ENCODE measurements at regions not wholly inside any gene's neighbourhood (a gene's known extent, or its start where the extent isn't known, plus 50 kb on each side); places are given as distances from the start of the nearest gene placed in this dataset.

DNA sequence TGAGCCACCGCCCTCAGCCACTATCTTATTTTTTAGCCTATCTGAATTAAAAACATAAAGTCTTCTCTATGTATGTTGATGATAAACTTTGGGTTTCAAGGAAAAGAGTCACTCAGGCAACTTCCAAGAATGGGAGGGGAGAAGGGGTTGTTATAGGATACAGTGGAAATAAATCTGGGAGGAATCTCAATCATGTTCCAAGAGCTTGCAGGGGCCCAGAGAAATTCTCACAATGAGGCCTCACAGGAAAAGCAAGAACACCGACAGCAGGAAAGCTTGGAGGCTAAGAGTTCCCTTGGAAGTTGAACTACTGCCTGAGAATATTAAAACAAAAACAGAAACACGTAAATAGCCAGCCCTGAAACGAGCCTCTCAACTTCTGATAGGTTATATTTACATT lies 384.6 kb upstream of the IGFBP7 start:
- DNase-seq (ENCODE audit: low read depth, low spot score): no peak

DNA sequence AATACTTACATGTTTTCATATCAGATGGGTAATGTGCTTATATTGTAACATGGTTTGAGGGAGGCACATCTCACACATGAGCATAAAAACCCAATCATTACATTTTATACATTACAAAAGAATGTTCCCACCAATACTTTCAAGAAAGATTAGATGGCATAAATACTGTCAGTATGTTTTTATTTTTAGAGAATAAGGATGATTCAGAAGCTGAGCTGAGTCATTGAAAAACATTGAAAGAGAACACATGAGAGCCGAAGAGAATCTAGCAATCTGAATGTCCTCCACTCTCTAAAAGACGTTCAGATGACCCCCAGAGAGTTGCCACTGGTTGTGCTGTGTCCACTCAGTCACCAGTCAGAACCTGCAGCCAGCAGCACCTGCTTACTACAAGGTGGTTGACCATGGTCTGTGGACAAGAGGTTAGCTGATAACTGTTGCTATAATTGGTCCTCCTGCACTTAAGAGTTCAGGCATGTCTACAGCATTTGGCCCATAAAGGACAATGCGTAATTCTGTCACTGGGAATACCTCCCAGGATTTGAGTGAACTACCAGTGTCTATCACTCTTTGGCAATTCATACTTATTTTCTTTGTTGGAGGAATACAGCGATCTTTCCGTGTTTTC lies 382.2 kb upstream of the IGFBP7 start:
- no peak for DNase-seq (ENCODE audit: low read depth, low spot score)

DNA sequence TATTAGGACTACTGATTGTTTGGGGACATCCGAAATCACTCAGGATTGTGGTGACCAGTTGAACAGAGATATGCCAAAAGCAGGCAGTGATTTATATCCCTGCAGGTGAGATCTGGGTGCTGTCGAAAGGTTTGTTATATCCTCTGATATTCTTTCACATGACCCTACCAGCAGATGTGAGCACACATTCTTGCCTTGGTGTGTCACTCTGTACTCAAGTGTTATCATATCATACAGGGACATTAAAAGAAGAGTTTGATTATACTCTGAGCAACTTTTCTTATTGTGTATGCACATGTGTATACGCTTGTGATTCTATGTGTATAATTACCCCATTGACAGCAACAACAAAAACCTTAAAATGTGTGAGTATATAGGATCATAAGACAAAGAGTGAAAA lies 381.2 kb upstream of the IGFBP7 start:
- DNase-seq (ENCODE audit: low read depth, low spot score): no peak

DNA sequence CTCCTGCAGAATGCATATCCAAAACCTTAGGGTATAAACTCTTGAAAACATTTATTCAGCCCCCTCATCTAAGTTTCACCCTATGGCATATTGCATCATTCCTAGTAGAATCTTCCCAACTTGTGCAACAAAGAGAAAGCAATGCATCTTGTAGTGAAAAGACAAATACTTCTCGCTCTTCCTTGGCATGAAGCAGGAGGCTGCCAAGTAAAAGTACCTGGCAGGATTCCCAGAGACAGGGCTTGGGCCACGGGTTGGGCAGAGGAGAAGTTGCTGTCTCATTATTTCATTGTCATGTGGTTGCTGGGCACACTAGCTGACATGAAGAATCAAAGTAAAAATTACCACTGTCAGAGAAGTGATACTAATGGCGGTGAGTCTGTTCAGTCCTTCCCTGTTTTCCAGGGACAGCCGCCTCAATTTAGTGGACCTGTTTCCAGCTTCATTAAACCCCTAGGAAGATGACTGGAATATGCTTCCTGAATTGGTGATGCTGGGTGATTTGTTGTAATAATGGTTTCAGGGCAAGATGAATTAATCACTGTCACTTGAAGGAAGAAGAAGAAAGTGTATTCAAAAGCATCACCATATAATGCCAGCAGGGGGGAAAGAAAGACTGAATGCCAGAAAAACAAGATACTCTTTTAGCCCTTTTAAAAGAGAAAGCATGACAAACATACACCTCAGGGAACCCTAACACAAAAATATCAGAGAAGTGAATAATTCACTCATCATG lies 380.5 kb upstream of the IGFBP7 start:
- DNase-seq (ENCODE audit: low read depth, low spot score): no peak

DNA sequence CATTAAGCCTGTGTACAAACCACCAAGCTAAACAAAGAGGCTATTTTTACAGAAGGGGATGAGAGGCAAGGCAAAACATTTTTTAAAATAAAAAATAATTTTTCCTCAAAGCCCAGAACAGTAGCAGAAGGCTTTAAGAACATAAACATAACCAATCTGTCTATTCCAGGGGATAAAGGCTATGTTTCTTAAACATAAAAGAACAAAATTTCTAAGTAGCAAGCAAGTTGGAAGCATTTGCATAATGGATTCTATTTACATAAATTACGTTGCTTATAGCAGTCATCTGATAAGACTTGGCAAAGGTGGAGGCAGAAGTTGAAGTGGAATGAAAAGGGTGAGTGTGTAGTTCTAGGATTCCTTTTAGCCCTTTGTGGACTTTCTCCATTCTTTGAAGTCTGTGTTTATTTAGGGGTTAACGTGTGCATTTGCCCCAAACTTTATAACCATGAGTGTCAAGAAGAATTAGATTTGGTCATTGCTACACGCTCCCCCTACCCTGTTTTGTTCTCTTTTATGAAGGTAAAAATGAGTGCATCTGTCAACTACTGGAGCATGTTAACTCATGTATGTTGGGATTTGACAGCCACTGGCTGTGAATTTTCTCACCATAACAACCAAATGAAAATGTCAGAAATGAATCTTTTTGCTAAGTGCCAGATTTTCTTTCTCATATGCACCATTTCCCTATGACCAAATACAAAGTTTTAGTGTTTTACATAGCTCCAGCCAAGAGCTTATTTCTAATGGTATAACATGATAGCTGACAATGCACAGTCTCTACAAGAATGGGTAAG lies 378.4 kb upstream of the IGFBP7 start:
- no peak for DNase-seq (ENCODE audit: low read depth, low spot score)

DNA sequence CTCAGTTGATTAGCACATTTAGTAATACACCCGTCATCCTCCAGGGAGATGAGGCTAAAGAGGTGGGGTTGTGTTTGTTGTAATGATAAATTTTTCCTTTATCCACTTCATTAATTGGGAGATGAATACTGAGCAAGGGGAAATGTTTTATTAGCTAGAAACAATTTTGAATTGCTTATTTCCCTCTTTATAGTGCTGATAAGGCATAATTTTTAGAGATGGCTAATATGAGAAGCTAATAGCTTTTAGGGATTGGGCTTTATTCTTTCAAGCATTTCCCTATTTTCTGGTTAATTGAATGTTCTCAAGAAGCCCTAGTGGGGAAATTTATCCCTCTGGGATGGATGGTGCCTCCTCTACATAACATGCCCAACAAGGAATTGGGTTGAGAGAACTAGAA lies 365.2 kb upstream of the IGFBP7 start:
- no peak for DNase-seq (ENCODE audit: low read depth, low spot score)

DNA sequence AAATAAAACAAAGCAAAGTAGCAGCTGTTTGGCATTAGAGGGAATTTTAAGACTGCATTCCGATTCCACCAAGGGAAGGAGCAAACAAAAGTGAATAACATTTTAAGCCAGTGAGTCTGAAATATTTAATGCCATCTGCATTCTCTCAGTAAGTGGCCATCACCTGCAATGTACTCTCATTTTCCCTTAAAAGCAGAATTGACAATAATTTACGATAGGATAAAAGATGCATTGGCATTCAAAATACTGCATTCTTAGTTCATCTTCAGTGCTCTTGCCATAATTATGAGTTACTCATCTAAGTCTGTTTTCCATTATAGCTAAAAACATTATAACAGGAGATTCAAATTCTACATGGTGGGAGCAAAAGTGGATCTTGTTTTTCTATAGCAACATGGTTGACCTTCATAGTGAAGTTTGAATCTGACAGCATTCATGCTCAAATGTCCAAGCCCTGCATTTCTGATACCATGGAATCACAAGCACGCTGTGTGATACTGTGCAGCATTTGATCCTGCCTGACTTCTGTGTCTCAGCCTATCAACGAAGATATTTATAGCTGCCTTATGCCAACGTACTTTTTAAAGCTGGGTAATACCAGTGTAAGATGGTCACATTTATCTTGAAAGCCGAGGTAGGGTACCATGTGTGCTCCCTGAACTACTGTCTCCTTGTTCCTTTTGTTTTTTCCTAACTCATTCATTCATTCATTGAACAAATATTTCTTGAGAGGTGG lies 355.3 kb upstream of the IGFBP7 start:
- DNase-seq (ENCODE audit: low read depth, low spot score): no peak

DNA sequence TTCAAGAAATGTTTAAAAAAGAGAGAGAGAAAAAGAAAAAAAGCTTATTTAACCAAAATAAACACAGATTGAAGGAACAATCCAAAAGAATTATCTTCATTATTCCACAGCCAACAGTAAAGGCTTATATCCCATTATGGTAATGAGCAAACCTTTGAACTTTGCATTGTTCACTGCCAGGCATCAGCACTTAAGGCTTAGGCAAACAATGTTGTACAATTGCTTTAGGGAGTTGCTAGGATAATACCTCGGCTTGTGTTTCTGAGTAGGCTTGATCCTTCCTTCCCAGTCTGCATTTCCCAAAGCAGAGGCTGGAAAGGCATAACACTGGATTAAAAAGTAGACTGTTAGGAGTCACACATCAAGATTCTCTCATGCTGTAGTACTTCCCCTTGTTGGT lies 352.7 kb upstream of the IGFBP7 start:
- DNase-seq (ENCODE audit: low read depth, low spot score): no peak

DNA sequence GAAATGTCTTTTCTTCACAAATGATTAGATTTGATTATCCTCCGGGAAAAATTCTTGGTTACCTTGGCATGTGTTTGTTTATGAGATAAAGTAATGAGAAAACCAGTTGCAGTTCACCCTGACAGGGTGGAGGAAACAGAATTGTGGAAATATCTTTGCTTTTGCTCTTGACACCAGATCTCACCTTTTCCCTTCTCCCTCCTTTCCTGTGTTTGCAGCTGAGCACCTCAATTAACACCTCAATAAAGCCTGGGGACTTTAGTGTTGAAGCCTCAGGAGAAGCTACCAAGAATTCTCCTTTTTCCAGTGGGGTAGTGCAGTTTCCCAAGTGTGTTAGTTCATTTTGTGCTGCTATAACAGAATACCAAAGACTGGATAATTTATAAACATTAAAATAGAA lies 350.8 kb upstream of the IGFBP7 start:
- no peak for DNase-seq (ENCODE audit: low read depth, low spot score)

DNA sequence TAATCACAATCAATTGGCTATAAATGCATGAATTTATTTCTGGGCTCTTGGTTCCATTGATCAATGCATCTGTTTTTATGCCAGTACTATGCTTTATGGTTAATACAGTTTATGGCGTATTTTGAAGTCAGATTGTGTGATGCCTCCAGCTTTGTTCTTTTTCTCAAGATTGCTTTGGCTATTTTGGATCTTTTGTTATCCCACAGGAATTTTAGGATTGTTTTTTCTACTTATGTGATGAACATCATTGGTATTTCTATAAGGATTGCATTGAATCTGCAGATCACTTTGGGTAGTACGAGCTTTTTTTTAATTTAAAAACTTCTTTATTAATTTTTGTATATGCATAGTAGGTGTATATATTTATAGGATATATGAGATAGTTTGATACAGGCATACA lies 338.7 kb upstream of the IGFBP7 start:
- DNase-seq (ENCODE audit: low read depth, low spot score): no peak

DNA sequence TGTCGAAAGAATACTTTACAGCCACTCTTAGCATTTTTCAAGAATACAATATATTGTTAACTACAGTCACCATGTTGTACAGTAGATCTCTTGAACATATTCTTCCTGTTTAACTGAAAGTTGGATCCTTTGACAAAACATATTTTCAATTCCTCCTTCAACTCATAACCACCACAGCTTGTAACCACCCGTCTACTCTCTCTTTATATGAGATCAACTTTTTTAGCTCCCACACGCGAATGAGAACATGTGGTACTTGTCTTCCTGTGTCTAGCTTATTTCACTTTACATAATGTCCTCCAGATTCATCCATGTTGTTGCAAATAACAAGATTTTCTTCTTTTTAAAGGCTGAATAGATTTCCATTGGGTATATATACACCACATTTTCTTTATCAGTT lies 338.3 kb upstream of the IGFBP7 start:
- DNase-seq (ENCODE audit: low read depth, low spot score): no peak

DNA sequence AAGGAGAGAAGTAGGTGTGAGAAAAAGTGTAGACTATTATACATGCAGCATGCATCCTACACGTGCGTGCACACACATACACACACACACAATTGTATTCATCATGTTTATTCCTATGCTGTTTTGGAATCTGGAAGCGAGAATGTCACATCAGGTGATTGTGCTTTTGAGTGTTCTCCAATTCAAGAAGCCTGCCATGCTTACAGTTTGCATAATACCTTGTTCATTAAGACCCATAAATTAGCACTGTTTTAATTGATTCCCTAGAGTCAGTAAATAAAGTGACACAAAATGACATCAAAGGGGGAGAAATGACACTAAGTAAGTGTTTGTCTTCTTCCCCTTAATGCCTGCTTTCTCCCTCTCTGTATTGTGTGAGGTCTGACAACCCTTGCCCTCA lies 336.1 kb upstream of the IGFBP7 start:
- no peak for DNase-seq (ENCODE audit: low read depth, low spot score)

DNA sequence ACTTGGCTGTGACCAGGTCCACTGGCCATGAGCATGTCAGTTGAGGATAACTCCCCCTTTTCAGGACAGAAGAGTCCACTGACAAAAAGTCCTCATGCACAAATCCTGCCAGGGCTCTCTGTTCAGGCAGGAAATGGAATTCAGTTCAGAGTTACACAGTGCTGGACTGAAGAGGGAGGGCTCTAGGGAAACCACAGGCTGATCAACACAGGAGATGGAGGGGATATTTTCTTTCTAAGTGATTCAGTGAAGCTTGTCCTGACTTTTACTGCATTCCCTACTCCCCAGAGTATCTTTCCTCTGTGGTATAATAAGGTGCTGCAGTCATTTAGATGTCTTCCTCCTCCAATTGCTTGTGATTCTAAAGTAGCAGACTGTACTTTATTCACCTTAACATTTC lies 335.5 kb upstream of the IGFBP7 start:
- no peak for DNase-seq (ENCODE audit: low read depth, low spot score)

DNA sequence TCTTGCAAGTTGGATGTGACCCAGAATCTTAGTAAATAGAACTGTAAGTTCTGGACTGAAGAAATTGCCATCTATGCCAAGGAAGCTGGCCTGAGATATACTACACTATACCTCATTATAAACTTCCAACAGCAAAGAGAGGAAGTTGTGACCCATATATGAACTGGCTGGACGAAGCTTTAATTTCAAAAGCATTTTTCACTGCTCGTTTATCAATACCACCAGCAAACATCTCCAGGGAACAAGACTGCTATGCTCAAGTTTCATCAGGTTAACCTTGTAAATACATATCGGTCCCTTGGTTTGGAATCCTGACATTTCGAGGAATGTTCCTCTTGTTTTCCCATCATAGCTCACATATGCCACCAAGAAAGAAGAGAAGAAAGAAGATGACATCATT lies 334.5 kb upstream of the IGFBP7 start:
- no peak for DNase-seq (ENCODE audit: low read depth, low spot score)

DNA sequence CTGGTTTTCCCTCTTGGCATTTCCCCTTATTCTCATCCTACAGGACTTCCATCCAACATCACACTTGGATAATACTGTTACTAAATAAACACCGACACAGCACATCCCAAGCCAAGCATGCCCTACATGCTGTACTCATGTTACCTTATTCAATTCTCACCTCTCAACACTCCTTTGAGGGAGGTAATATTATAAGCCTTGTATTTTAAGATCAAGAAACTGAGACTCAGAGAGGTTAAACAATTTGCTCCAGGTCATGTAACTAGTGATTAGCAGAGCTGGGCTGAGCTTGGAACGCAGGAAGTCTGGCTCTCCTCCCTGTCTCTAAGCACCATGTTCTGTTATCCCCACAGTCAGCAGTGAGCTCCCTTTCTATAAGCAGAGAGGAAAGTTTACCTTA lies 333.6 kb upstream of the IGFBP7 start:
- no peak for DNase-seq (ENCODE audit: low read depth, low spot score)

DNA sequence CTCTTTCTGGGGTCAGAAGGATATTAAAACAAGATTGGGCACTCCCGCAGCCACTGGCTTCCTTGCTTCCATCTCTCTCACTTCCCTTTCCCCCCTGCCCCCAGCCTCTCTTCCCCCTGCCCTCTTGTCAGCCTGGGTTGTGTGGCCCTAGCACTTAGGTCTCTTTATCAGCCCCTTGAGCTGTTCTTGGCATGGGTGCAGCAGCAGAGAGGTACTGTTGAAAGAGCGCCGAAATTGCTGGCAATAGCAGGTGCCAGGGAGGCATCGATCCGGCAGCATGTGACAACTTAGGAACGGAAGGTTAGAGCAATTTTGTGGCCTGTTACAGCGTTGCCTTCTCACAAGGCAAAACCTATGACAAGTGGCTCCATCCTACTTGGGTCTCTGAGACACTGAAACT lies 333.1 kb upstream of the IGFBP7 start:
- no peak for DNase-seq (ENCODE audit: low read depth, low spot score)

DNA sequence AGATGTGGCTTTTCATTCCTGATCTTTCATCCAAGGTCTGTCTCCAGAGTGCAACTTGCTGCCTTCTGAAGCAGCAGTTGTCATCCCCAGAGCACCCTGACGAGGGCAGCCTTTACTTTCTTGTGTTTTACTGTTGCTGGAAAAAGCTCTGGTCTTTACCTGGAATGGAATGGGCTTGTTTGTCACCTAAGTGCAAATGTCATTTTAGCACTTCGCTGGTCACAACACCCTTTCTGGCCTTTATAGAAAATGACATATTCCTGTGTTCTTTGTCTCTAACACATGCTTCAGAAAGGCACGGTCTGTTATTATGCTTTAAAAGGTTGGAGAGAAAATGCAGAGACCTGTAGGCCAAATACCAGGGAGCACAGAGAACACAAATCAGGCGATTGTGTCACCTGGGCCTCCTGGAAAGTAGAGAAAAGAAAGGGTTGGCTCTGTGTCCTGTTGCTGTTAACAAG lies 332.7 kb upstream of the IGFBP7 start:
- DNase-seq (ENCODE audit: low read depth, low spot score): no peak

DNA sequence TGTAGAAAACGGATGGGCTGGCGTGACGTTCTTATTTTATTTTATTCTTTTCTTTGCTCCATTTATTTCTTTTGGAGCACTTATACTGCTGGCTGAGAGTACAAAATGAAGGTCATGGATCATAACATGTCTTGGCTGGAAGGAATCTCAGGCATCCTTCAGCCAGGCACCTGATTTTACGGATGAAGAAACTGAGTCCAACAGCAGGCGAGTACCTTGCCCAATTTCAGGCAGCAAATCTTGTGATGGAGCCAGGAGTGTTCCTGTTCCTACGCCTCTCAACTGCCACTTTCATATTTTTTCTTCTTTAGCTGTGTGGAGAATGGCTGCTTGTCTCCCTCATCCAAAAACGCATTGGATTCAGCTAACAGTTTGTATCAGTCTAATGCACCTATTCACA lies 332.1 kb upstream of the IGFBP7 start:
- DNase-seq (ENCODE audit: low read depth, low spot score): no peak

DNA sequence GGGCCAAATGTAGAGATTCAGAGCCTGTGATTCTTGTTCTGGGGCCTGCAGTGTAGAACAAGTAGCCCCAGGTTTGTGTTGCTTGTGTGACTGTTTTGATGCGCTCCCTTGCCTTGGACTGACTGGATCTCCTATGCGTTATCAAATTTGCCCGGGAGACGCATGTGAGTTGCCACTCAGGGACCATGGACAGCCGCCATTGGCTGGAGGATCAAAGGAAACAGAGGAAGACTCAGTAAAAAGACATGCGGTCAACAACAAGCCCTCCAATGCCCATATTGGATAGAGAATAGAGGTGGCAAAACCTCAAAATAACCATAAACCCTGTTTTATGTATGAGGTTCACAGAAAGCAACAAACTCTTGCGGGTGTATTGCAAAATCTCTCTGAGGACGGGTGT lies 327.5 kb upstream of the IGFBP7 start:
- DNase-seq (ENCODE audit: low read depth, low spot score): no peak

DNA sequence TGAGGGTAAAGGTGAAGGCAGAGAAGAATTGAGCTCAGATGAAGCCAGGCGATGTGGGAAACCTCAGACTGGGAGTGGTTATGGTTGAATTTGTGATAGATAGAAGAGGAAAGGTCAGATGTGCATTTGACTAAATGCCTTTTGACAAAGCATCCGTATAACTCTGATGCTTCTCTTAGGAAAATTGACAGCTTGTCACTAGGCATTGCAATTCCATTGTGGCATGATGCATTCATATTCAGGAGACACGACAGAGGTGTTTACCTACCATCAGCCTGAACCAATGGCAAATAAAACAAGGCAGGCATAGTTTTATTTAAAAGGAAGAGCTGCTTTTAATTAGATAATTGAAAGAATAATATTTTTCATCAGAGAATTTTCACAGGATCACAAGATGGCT lies 325.1 kb upstream of the IGFBP7 start:
- DNase-seq (ENCODE audit: low read depth, low spot score): no peak

DNA sequence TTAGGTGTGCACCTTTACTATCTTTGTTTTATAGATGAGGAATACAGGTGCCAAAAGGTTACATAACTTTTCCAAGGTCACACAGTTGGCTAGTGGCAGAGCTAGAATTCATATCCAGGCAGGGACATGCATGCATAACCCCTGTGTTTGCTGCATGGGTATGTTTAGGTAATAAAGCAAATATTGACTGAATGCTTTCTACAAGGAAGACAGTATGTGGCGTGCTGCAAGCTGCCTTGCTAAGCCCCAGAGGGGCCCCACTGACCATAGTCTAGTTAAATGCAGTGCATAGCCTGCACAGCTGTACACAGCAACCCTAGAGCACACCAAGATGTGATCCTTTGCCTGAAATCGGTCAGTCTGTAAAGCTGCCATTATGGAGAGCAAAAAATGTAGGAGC lies 320.5 kb upstream of the IGFBP7 start:
- DNase-seq (ENCODE audit: low read depth, low spot score): no peak

DNA sequence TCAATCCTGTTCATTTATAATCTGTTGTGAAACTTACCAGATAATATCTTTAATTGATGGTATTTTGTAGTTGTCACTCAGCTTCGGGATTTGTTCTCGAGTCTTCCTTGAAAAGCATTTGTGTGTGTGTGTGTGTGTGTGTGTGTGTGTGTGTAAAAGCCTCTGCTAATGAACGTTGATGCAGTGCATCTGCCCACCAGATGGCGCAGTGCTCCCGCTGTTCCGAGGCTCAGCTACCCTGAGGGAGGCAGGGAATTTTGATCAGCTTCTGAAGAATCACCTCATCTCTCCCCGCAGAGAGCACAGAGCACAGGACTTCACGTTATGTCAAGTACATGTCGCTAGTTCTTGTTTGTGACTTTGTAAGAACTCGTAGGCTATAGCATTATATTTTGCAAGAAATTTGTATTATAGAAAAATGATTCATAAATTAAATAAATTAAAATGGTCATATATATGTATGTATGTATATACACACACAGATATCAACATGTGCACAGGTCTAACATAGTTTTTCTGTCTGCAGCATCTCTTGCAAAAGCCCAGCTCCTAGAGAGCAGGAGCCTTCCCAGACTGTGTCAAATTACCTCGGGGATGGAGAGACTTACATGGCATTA lies 316.7 kb upstream of the IGFBP7 start:
- DNase-seq (ENCODE audit: low read depth, low spot score): no peak
